GM20000 (cell line): ENCODE measurements at regions not wholly inside any gene's neighbourhood (a gene's known extent, or its start where the extent isn't known, plus 50 kb on each side); places are given as distances from the start of the nearest gene placed in this dataset.

Source experiments
- DNase-seq: peaks from one replicate; pipeline ENCODE4 v3.0.0; 2012; ENCODE audit warnings: low spot score
- TF ChIP-seq, protein P1 (sequence below): IDR thresholded peaks from 2 replicates; pipeline ENCODE4 v1.5.1; 2012; ENCODE audit warnings: mild to moderate bottlenecking, control low read depth; ENCODE audit errors: extremely low read depth, missing control alignments

GRCh38 chr18:51878724-51879123 is 461.3 kb upstream of the DCC start:
- TF ChIP-seq, protein P1, sequence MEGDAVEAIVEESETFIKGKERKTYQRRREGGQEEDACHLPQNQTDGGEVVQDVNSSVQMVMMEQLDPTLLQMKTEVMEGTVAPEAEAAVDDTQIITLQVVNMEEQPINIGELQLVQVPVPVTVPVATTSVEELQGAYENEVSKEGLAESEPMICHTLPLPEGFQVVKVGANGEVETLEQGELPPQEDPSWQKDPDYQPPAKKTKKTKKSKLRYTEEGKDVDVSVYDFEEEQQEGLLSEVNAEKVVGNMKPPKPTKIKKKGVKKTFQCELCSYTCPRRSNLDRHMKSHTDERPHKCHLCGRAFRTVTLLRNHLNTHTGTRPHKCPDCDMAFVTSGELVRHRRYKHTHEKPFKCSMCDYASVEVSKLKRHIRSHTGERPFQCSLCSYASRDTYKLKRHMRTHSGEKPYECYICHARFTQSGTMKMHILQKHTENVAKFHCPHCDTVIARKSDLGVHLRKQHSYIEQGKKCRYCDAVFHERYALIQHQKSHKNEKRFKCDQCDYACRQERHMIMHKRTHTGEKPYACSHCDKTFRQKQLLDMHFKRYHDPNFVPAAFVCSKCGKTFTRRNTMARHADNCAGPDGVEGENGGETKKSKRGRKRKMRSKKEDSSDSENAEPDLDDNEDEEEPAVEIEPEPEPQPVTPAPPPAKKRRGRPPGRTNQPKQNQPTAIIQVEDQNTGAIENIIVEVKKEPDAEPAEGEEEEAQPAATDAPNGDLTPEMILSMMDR, result no peak
- no peak for DNase-seq

DNA sequence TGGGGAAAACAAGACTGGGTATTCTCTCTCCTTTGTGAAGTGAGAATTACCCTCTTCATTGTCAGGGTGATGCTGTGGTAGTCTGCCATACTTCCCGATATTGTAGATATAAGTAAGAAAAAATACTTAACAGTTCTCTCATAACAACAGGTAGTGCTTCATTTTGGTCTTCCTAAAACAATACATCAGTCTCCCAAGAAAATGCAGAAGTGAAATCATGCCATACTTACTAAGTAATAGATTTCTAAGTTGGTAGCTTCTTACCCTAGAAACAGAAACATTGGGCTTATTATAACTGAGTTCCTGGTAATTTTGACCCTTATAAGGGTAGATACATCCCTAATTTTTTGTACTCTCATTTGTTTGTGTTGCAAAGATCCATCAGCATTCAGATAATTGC is 460.7 kb upstream of the DCC start:
- TF ChIP-seq, protein P1, result no peak
- DNase-seq, result no peak

DNA sequence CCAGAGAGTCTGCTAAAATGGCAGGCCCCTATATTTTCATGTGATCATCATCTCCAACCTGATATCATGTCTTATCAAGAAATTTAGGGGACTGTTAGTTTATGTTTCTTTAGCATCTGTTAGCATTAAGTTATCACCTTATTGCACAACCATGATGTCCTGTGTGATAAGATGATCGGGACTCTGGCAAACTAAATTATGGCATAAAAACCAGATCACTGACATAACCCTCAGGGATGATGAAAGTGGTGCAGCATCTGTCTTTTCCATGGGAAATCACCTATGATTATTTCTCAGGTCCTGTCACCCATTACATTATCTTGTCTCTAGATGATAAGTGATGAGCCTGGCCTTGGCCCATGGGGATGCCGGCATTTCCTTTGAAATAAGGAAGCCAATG is 458.6 kb upstream of the DCC start:
- TF ChIP-seq, protein P1, result no peak
- no peak for DNase-seq

- TF ChIP-seq, protein P1, result no peak
- no peak for DNase-seq
These were observed 456.0 kb upstream of the DCC start for GRCh38 chr18:51884039-51884438.

GRCh38 chr18:51890762-51891161 is 449.2 kb upstream of the DCC start:
- DNase-seq, result no peak
- TF ChIP-seq, protein P1, result no peak

DNA sequence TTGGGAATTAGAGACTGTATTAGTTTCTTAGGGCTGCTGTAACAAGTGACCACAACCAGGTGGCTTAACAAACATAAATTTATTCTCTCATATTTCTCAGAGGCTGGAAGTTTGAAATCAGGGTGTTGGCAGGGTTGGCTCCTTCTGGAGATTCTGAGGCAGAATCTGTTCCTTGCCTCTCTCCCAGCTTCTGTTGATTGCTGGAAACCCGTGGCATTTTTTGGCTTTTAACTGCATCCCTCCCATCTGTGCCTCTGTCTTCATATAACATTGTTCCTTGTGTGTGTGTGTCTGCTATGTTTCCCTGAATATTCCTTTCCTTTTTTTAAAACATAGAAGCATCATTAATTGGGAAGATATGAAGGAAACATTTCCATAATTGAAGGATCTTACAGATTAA is 448.1 kb upstream of the DCC start:
- no peak for DNase-seq
- TF ChIP-seq, protein P1, result no peak

DNA sequence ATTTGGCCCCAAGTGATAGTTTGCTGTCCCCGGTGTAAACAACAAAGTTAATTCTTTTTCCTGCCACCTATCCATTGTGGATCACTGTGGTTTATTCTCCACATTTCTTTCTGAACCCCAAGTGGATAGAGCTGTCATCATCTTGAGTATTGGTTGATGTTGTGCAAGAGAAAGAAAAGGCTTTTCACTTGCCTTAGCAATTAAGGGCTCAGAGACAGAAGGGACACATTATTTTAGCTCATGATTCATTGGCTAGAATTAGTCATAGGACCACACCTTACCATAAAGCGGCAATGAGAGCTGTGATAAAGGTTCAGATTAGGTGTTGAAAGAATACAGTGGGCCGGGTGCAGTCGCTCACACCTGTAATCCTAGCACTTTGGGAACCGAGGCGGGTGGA is 442.1 kb upstream of the DCC start:
- DNase-seq, result no peak
- TF ChIP-seq, protein P1, result no peak
